ENCODE measurements at regions not wholly inside any gene's neighbourhood (a gene's known extent, or its start where the extent isn't known, plus 50 kb on each side); places are given as distances from the start of the nearest gene placed in this dataset.
"Not testable (repeated sequence)": the region's sequence is repeated elsewhere in the genome, so short reads cannot be mapped to it uniquely, and the experiment has no call there.

- Histone ChIP-seq H3F3A (ENCODE audit: insufficient read depth, low read length, poor library complexity, severe bottlenecking) (no peaks in the 10 kb centered on the region), H4K20me1 (ENCODE audit: insufficient read depth) (no peaks in the 10 kb centered on the region), H3K36me3 (ENCODE audit: insufficient read depth, low read length) (no peaks in the 10 kb centered on the region), H3K9ac (ENCODE audit: low read length) (no peak overlapping the region), H3K4me2 (ENCODE audit: low read length) (no peak overlapping the region), H3K79me2 (replicated peaks; ENCODE audit: insufficient read depth, low read length) (no peaks in the 10 kb centered on the region), H3K27ac (ENCODE audit: low read length) (no peak overlapping the region), H3K9me3 (ENCODE audit: low read length) (no peaks in the 10 kb centered on the region), H2AFZ (ENCODE audit: low read depth, low read length) (no peak overlapping the region), H3K9me2 (ENCODE audit: insufficient read depth, low read length) (no peaks in the 10 kb centered on the region), H3K27me3 (ENCODE audit: insufficient read depth, low read depth, low read length) (no peaks in the 10 kb centered on the region), H3K4me3 (ENCODE audit: low read length) (no peak overlapping the region)
- TF ChIP-seq POLR2AphosphoS5 (IDR thresholded peaks at IDR 0.05): no peak
- TF ChIP-seq RAD21 (conservative IDR thresholded peaks at IDR 0.05): no peak
- TF ChIP-seq EZH2 (IDR thresholded peaks at IDR 0.05; ENCODE audit: borderline replicate concordance, insufficient read depth, low read length, poor library complexity, severe bottlenecking): no peak
- TF ChIP-seq CTCF (IDR thresholded peaks at IDR 0.05; ENCODE audit: poor library complexity, severe bottlenecking): no peak
- TF ChIP-seq, protein P1, sequence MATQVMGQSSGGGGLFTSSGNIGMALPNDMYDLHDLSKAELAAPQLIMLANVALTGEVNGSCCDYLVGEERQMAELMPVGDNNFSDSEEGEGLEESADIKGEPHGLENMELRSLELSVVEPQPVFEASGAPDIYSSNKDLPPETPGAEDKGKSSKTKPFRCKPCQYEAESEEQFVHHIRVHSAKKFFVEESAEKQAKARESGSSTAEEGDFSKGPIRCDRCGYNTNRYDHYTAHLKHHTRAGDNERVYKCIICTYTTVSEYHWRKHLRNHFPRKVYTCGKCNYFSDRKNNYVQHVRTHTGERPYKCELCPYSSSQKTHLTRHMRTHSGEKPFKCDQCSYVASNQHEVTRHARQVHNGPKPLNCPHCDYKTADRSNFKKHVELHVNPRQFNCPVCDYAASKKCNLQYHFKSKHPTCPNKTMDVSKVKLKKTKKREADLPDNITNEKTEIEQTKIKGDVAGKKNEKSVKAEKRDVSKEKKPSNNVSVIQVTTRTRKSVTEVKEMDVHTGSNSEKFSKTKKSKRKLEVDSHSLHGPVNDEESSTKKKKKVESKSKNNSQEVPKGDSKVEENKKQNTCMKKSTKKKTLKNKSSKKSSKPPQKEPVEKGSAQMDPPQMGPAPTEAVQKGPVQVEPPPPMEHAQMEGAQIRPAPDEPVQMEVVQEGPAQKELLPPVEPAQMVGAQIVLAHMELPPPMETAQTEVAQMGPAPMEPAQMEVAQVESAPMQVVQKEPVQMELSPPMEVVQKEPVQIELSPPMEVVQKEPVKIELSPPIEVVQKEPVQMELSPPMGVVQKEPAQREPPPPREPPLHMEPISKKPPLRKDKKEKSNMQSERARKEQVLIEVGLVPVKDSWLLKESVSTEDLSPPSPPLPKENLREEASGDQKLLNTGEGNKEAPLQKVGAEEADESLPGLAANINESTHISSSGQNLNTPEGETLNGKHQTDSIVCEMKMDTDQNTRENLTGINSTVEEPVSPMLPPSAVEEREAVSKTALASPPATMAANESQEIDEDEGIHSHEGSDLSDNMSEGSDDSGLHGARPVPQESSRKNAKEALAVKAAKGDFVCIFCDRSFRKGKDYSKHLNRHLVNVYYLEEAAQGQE (IDR thresholded peaks at IDR 0.05; ENCODE audit: borderline replicate concordance): no peak
- no peak for TF ChIP-seq SMC3 (conservative IDR thresholded peaks at IDR 0.05; ENCODE audit: poor library complexity)
- no peak for TF ChIP-seq MXI1 (conservative IDR thresholded peaks at IDR 0.05; ENCODE audit: poor library complexity, severe bottlenecking)
- TF ChIP-seq EP300 (conservative IDR thresholded peaks at IDR 0.05; ENCODE audit: poor library complexity, severe bottlenecking): no peak
- no peak for TF ChIP-seq TAF1 (IDR thresholded peaks at IDR 0.05; ENCODE audit: low read depth)
Measured at GRCh38 chr4:163732473-163732872, 238.0 kb downstream of the TMA16 start.

- H3K79me2 ChIP-seq (replicated peaks; ENCODE audit: insufficient read depth, low read length): no peaks in the 10 kb centered on the region
- H3K9me2 ChIP-seq (ENCODE audit: insufficient read depth, low read length): no peaks in the 10 kb centered on the region
- H3K4me3 ChIP-seq (ENCODE audit: low read length): no peak overlapping the region
- TF ChIP-seq POLR2AphosphoS5 (IDR thresholded peaks at IDR 0.05) (no peak), CTCF (IDR thresholded peaks at IDR 0.05; ENCODE audit: poor library complexity, severe bottlenecking) (no peak), EP300 (conservative IDR thresholded peaks at IDR 0.05; ENCODE audit: poor library complexity, severe bottlenecking) (no peak), TAF1 (IDR thresholded peaks at IDR 0.05; ENCODE audit: low read depth) (no peak), RAD21 (conservative IDR thresholded peaks at IDR 0.05) (no peak)
- no peak overlapping the region for H3K9ac ChIP-seq (ENCODE audit: low read length)
- H3K36me3 ChIP-seq (ENCODE audit: insufficient read depth, low read length): no peaks in the 10 kb centered on the region
- no peaks in the 10 kb centered on the region for H3F3A ChIP-seq (ENCODE audit: insufficient read depth, low read length, poor library complexity, severe bottlenecking)
- no peak overlapping the region for H3K4me2 ChIP-seq (ENCODE audit: low read length)
- no peaks in the 10 kb centered on the region for H4K20me1 ChIP-seq (ENCODE audit: insufficient read depth)
- no peak overlapping the region for H2AFZ ChIP-seq (ENCODE audit: low read depth, low read length)
- no peaks in the 10 kb centered on the region for H3K27me3 ChIP-seq (ENCODE audit: insufficient read depth, low read depth, low read length)
- H3K27ac ChIP-seq (ENCODE audit: low read length): no peak overlapping the region
- H3K9me3 ChIP-seq (ENCODE audit: low read length): no peaks in the 10 kb centered on the region
Measured at GRCh38 chr4:163736876-163737275, 242.4 kb downstream of the TMA16 start.

- H3K4me3 ChIP-seq (ENCODE audit: low read length); H3K4me2 ChIP-seq (ENCODE audit: low read length); H3K9me3 ChIP-seq (ENCODE audit: low read length); H4K20me1 ChIP-seq (ENCODE audit: insufficient read depth); H3F3A ChIP-seq (ENCODE audit: insufficient read depth, low read length, poor library complexity, severe bottlenecking); H3K27me3 ChIP-seq (ENCODE audit: insufficient read depth, low read depth, low read length); H2AFZ ChIP-seq (ENCODE audit: low read depth, low read length); H3K36me3 ChIP-seq (ENCODE audit: insufficient read depth, low read length); H3K79me2 ChIP-seq (replicated peaks; ENCODE audit: insufficient read depth, low read length); H3K27ac ChIP-seq (ENCODE audit: low read length); H3K9ac ChIP-seq (ENCODE audit: low read length); H3K9me2 ChIP-seq (ENCODE audit: insufficient read depth, low read length): not testable (repeated sequence)
Measured at GRCh38 chr4:163737846-163738245, 243.4 kb downstream of the TMA16 start.
